ENCODE measurements at regions not wholly inside any gene's neighbourhood (a gene's known extent, or its start where the extent isn't known, plus 50 kb on each side); places are given as distances from the start of the nearest gene placed in this dataset.

DNA sequence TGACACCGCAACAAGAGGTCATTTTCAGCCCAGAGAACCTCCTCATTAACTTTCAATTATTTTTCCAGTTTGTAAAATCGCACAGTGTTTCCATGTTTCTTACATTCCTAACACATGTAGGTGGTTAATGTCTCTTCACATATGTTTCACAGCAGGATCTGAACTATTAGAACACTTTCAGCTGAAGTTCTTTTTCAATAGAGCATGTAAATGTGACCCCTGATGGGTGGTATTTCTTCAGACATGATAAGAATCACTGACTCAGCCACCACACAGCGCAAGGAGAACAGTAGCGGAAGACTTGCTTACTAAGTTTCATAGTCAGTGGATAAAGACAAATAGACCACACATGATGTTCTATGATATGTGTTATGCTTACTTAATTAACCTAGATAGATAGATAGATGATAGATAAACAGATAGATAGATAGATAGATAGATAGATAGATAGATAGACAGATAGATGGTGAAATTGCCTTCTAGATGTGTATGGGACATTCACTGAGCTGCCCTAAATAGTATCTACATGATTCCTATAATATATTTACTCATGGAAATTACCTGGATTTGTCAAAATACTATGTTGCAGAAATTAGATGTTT is 1992.1 kb upstream of the NUDT12 start:
- Histone ChIP-seq H3K4me1 (ENCODE audit: insufficient read depth, low read length, poor library complexity, severe bottlenecking) (peaks cover 14% of the 10 kb centered on the region), H3K27ac (ENCODE audit: low read depth, low read length, poor library complexity, severe bottlenecking) (no peak overlapping the region), H3K36me3 (ENCODE audit: insufficient read depth, low read length, poor library complexity, severe bottlenecking) (no peaks in the 10 kb centered on the region), H3K4me3 (ENCODE audit: low read depth, low read length, poor library complexity, severe bottlenecking) (no peak overlapping the region), H3K27me3 (replicated peaks; ENCODE audit: insufficient read depth, low read depth, low read length, poor library complexity) (no peaks in the 10 kb centered on the region), H3K9me3 (ENCODE audit: low read depth, low read length, poor library complexity, severe bottlenecking) (no peaks in the 10 kb centered on the region)
- intact Hi-C loops (cut with micrococcal nuclease; ENCODE audit: unreplicated experiment) = no loop called here
- no TSS peak for BruUV-seq (replicated peaks)
- peak; percentile 55 for DNase-seq (ENCODE audit: low spot score)
- no peak for TF ChIP-seq EZH2 (IDR thresholded peaks at IDR 0.05; ENCODE audit: borderline replicate concordance, low read depth, low read length, poor library complexity, severe bottlenecking)
- TF ChIP-seq, protein P1, sequence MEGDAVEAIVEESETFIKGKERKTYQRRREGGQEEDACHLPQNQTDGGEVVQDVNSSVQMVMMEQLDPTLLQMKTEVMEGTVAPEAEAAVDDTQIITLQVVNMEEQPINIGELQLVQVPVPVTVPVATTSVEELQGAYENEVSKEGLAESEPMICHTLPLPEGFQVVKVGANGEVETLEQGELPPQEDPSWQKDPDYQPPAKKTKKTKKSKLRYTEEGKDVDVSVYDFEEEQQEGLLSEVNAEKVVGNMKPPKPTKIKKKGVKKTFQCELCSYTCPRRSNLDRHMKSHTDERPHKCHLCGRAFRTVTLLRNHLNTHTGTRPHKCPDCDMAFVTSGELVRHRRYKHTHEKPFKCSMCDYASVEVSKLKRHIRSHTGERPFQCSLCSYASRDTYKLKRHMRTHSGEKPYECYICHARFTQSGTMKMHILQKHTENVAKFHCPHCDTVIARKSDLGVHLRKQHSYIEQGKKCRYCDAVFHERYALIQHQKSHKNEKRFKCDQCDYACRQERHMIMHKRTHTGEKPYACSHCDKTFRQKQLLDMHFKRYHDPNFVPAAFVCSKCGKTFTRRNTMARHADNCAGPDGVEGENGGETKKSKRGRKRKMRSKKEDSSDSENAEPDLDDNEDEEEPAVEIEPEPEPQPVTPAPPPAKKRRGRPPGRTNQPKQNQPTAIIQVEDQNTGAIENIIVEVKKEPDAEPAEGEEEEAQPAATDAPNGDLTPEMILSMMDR (conservative IDR thresholded peaks at IDR 0.05; ENCODE audit: low read depth, low read length) = no peak
- POLR2A ChIA-PET (ENCODE audit: low non-redundant PET) = no interaction called here
- CTCF ChIA-PET = no interaction called here

DNA sequence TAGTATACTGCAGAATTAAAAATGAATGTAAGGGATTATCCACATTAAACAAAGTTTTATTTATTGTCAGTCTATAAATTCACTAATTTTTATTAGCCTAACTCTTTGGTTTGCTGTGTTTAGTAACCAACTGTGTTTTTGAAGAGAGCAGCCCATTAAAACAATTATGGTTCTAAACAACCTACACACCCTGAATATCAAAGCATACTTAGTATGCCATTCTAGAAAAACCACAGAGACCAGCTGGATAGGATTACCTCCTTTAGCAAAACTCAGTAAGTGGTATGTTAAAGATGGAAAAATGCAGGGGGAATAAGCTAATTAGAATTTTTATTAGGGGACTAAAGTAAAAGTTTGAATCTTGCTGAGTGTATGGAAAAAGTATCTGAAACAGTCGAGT is 1981.7 kb upstream of the NUDT12 start:
- Histone ChIP-seq H3K9me3 (ENCODE audit: low read depth, low read length, poor library complexity, severe bottlenecking) (no peaks in the 10 kb centered on the region), H3K36me3 (ENCODE audit: insufficient read depth, low read length, poor library complexity, severe bottlenecking) (no peaks in the 10 kb centered on the region), H3K27me3 (replicated peaks; ENCODE audit: insufficient read depth, low read depth, low read length, poor library complexity) (no peaks in the 10 kb centered on the region), H3K27ac (ENCODE audit: low read depth, low read length, poor library complexity, severe bottlenecking) (no peak overlapping the region), H3K4me1 (ENCODE audit: insufficient read depth, low read length, poor library complexity, severe bottlenecking) (peaks cover 11% of the 10 kb centered on the region), H3K4me3 (ENCODE audit: low read depth, low read length, poor library complexity, severe bottlenecking) (no peak overlapping the region)
- intact Hi-C loops (cut with micrococcal nuclease; ENCODE audit: unreplicated experiment) = no loop called here
- POLR2A ChIA-PET (ENCODE audit: low non-redundant PET) = no interaction called here
- no TSS peak for BruUV-seq (replicated peaks)
- peak; percentile 65 for DNase-seq (ENCODE audit: low spot score)
- CTCF ChIA-PET = no interaction called here
- TF ChIP-seq EZH2 (IDR thresholded peaks at IDR 0.05; ENCODE audit: borderline replicate concordance, low read depth, low read length, poor library complexity, severe bottlenecking) = no peak
- TF ChIP-seq, protein P1 (conservative IDR thresholded peaks at IDR 0.05; ENCODE audit: low read depth, low read length) = no peak

DNA sequence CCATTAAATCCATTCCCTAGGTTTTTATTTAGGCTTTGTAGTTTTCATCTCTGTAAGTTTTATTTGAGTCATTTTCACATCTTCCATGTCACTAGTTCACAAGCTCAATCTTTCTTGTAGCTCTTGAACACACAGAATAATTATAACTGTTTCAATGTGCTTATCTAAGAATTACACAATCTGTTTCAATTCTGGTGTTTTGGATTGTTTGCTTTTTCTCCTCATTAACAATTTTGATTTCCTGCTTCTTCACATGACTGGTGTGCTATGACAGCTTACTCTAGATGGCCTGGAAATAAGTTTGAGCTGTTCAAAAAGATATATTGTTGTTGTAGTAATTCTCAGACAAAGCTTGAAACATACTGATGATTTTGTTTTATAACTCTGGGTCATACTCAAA is 1974.1 kb upstream of the NUDT12 start:
- BruUV-seq (replicated peaks) = no TSS peak
- no peak for TF ChIP-seq EZH2 (IDR thresholded peaks at IDR 0.05; ENCODE audit: borderline replicate concordance, low read depth, low read length, poor library complexity, severe bottlenecking)
- TF ChIP-seq, protein P1 (conservative IDR thresholded peaks at IDR 0.05; ENCODE audit: low read depth, low read length) = no peak
- ChIA-PET POLR2A (ENCODE audit: low non-redundant PET) (no interaction called here), CTCF (no interaction called here)
- H3K27ac ChIP-seq (ENCODE audit: low read depth, low read length, poor library complexity, severe bottlenecking) = no peak overlapping the region
- H3K4me3 ChIP-seq (ENCODE audit: low read depth, low read length, poor library complexity, severe bottlenecking) = no peak overlapping the region
- no peaks in the 10 kb centered on the region for H3K4me1 ChIP-seq (ENCODE audit: insufficient read depth, low read length, poor library complexity, severe bottlenecking)
- intact Hi-C loops (cut with micrococcal nuclease; ENCODE audit: unreplicated experiment) = no loop called here
- H3K9me3 ChIP-seq (ENCODE audit: low read depth, low read length, poor library complexity, severe bottlenecking) = no peaks in the 10 kb centered on the region
- no peaks in the 10 kb centered on the region for H3K36me3 ChIP-seq (ENCODE audit: insufficient read depth, low read length, poor library complexity, severe bottlenecking)
- H3K27me3 ChIP-seq (replicated peaks; ENCODE audit: insufficient read depth, low read depth, low read length, poor library complexity) = no peaks in the 10 kb centered on the region
- no peak for DNase-seq (ENCODE audit: low spot score)

Measured in A673 (cell line).